ENCODE measurements at regions not wholly inside any gene's neighbourhood (a gene's known extent, or its start where the extent isn't known, plus 50 kb on each side); places are given as distances from the start of the nearest gene placed in this dataset.

- intact Hi-C loops (cut with DNase I): no loop called here
- Histone ChIP-seq H3K4me3 (no peak overlapping the region), H3K9me3 (no peaks in the 10 kb centered on the region), H3K36me3 (replicated peaks in 1 of 2; ENCODE audit: insufficient read depth in 1 of 2, low read depth in 2 of 2) (no peaks in the 10 kb centered on the region), H3K27ac (peak overlapping the region in 2 of 4 donors; percentile 38 to 59), H3K4me1 (no peaks in the 10 kb centered on the region), H3K27me3 (no peaks in the 10 kb centered on the region)
- ATAC-seq: peak; percentile 33
- 46 to 49% methylated on average over 8 of the region's 8 CpGs for WGBS, 2 donors
- TF ChIP-seq CTCF (IDR thresholded peaks at IDR 0.05): no peak
- no peak for TF ChIP-seq POLR2A (IDR thresholded peaks at IDR 0.05)
- no peak for DNase-seq
Measured at GRCh38 chr1:113199760-113200455, 126.9 kb downstream of the LRIG2 start.

- Histone ChIP-seq H3K27me3 (no peaks in the 10 kb centered on the region), H3K36me3 (replicated peaks in 1 of 2; ENCODE audit: insufficient read depth in 1 of 2, low read depth in 2 of 2) (no peaks in the 10 kb centered on the region), H3K9me3 (no peaks in the 10 kb centered on the region), H3K27ac (no peak overlapping the region), H3K4me3 (no peak overlapping the region), H3K4me1 (peaks cover 7% of the 10 kb centered on the region)
- DNase-seq (no peak), ATAC-seq (no peak)
- TF ChIP-seq POLR2A (IDR thresholded peaks at IDR 0.05) (no peak), CTCF (IDR thresholded peaks at IDR 0.05) (no peak)
- intact Hi-C loops (cut with DNase I): no loop called here
Measured at GRCh38 chr1:113201560-113201959, 128.6 kb downstream of the LRIG2 start.

- H3K9me3 ChIP-seq: no peaks in the 10 kb centered on the region
- intact Hi-C loops (cut with DNase I): no loop called here
- TF ChIP-seq POLR2A (IDR thresholded peaks at IDR 0.05) (no peak), CTCF (IDR thresholded peaks at IDR 0.05) (no peak)
- H3K27me3 ChIP-seq: no peaks in the 10 kb centered on the region
- 75 to 77% methylated on average over 4 of the region's 4 CpGs for WGBS, 2 donors
- no peaks in the 10 kb centered on the region for H3K36me3 ChIP-seq (replicated peaks in 1 of 2; ENCODE audit: insufficient read depth in 1 of 2, low read depth in 2 of 2)
- H3K4me1 ChIP-seq: peaks cover 27% of the 10 kb centered on the region
- H3K27ac ChIP-seq: no peak overlapping the region
- no peak overlapping the region for H3K4me3 ChIP-seq
- ATAC-seq (no peak), DNase-seq (no peak)
Measured at GRCh38 chr1:113205980-113206766, 133.2 kb downstream of the LRIG2 start.

GRCh38 chr1:113207019-113207418 lies 134.0 kb downstream of the LRIG2 start:
- intact Hi-C loops (cut with DNase I): no loop called here
- no peak overlapping the region for H3K27ac ChIP-seq
- no peak overlapping the region for H3K4me3 ChIP-seq
- no peak for ATAC-seq
- H3K9me3 ChIP-seq: no peaks in the 10 kb centered on the region
- no peaks in the 10 kb centered on the region for H3K27me3 ChIP-seq
- TF ChIP-seq CTCF (IDR thresholded peaks at IDR 0.05) (no peak), POLR2A (IDR thresholded peaks at IDR 0.05) (no peak)
- no peak for DNase-seq
- 47 to 50% methylated on average over 2 of the region's 2 CpGs for WGBS, 2 donors
- H3K4me1 ChIP-seq: peaks cover 27% of the 10 kb centered on the region
- no peaks in the 10 kb centered on the region for H3K36me3 ChIP-seq (replicated peaks in 1 of 2; ENCODE audit: insufficient read depth in 1 of 2, low read depth in 2 of 2)

Data from body of pancreas (tissue), 4 donors.